ENCODE measurements at regions not wholly inside any gene's neighbourhood (a gene's known extent, or its start where the extent isn't known, plus 50 kb on each side); places are given as distances from the start of the nearest gene placed in this dataset.
"Not testable (repeated sequence)": the region's sequence is repeated elsewhere in the genome, so short reads cannot be mapped to it uniquely, and the experiment has no call there.

- no peaks in the 10 kb centered on the region for H3K9me3 ChIP-seq
Observed at GRCh38 chr10:57605948-57606485, 661.7 kb downstream of the IPMK start.

GRCh38 chr10:57599440-57599839 lies 668.3 kb downstream of the IPMK start:
- H3K27me3 ChIP-seq, result no peaks in the 10 kb centered on the region
- H3K4me3 ChIP-seq, result no peak overlapping the region
- H3K4me1 ChIP-seq, result no peaks in the 10 kb centered on the region
- H3K27ac ChIP-seq, result no peak overlapping the region
- TF ChIP-seq CTCF (IDR thresholded peaks at IDR 0.05), result no peak
- no peaks in the 10 kb centered on the region for H3K9me3 ChIP-seq
- no peak overlapping the region for H3K9ac ChIP-seq (ENCODE audit: low read depth in 2 of 2, low read length in 2 of 2)
- intact Hi-C loops (cut with DNase I), result no loop called here
- no peak for DNase-seq
- H3K36me3 ChIP-seq, result no peaks in the 10 kb centered on the region

More at GRCh38 chr10:57605948-57606485, 661.7 kb downstream of the IPMK start:
- no peaks in the 10 kb centered on the region for H3K4me1 ChIP-seq
- no peak for TF ChIP-seq CTCF (IDR thresholded peaks at IDR 0.05)
- no peaks in the 10 kb centered on the region for H3K36me3 ChIP-seq
- no peak for DNase-seq
- no peaks in the 10 kb centered on the region for H3K27me3 ChIP-seq
- no peak overlapping the region for H3K27ac ChIP-seq
- no peak overlapping the region for H3K9ac ChIP-seq (ENCODE audit: low read depth in 2 of 2, low read length in 2 of 2)
- no peak overlapping the region for H3K4me3 ChIP-seq
- intact Hi-C loops (cut with DNase I), result no loop called here

GRCh38 chr10:57593983-57594573 lies 673.6 kb downstream of the IPMK start:
- Histone ChIP-seq H3K4me1 (no peaks in the 10 kb centered on the region), H3K9ac (ENCODE audit: low read depth in 2 of 2, low read length in 2 of 2) (no peak overlapping the region), H3K9me3 (no peaks in the 10 kb centered on the region), H3K36me3 (no peaks in the 10 kb centered on the region), H3K4me3 (no peak overlapping the region), H3K27me3 (no peaks in the 10 kb centered on the region), H3K27ac (no peak overlapping the region)
- intact Hi-C loops (cut with DNase I), result no loop called here
- DNase-seq, result no peak
- TF ChIP-seq CTCF (IDR thresholded peaks at IDR 0.05), result no peak

GRCh38 chr10:57579926-57580325 lies 687.8 kb downstream of the IPMK start:
- no peak for TF ChIP-seq CTCF (IDR thresholded peaks at IDR 0.05)
- no peak overlapping the region for H3K27ac ChIP-seq
- intact Hi-C loops (cut with DNase I), result no loop called here
- DNase-seq, result no peak
- H3K4me3 ChIP-seq, result no peak overlapping the region
- H3K27me3 ChIP-seq, result no peaks in the 10 kb centered on the region
- H3K36me3 ChIP-seq, result no peaks in the 10 kb centered on the region
- H3K4me1 ChIP-seq, result no peaks in the 10 kb centered on the region
- H3K9me3 ChIP-seq, result no peaks in the 10 kb centered on the region
- H3K9ac ChIP-seq (ENCODE audit: low read depth in 2 of 2, low read length in 2 of 2), result no peak overlapping the region

GRCh38 chr10:57562211-57562610 lies 705.5 kb downstream of the IPMK start:
- no peak overlapping the region for H3K27ac ChIP-seq
- no peaks in the 10 kb centered on the region for H3K9me3 ChIP-seq
- intact Hi-C loops (cut with DNase I), result no loop called here
- H3K27me3 ChIP-seq, result no peaks in the 10 kb centered on the region
- no peaks in the 10 kb centered on the region for H3K4me1 ChIP-seq
- TF ChIP-seq CTCF (IDR thresholded peaks at IDR 0.05), result no peak
- no peak for DNase-seq
- no peak overlapping the region for H3K4me3 ChIP-seq
- no peaks in the 10 kb centered on the region for H3K36me3 ChIP-seq
- no peak overlapping the region for H3K9ac ChIP-seq (ENCODE audit: low read depth in 2 of 2, low read length in 2 of 2)

GRCh38 chr10:57551774-57552173 lies 715.9 kb downstream of the IPMK start:
- H3K27me3 ChIP-seq; H3K9ac ChIP-seq (ENCODE audit: low read depth in 2 of 2, low read length in 2 of 2); intact Hi-C loops (cut with DNase I); H3K36me3 ChIP-seq; H3K9me3 ChIP-seq; H3K4me3 ChIP-seq; H3K4me1 ChIP-seq; H3K27ac ChIP-seq; DNase-seq: not testable (repeated sequence)
